Thyroid gland (tissue), 4 donors: ENCODE measurements at regions not wholly inside any gene's neighbourhood (a gene's known extent, or its start where the extent isn't known, plus 50 kb on each side); places are given as distances from the start of the nearest gene placed in this dataset.

Experiments
- DNase-seq, 2 donors: peaks; one replicate each; pipeline ENCODE4 v3.0.0-alpha.2; 2019
- H3K27ac ChIP-seq, 3 donors: fragments of 200-600 bp; sonication (generic); 1 replicate in 2 of 3; 2 replicates in 1 of 3; pipeline ENCODE4 v1.5.1; 2016 to 2019; ENCODE audit warnings: mild to moderate bottlenecking in 1 of 3, moderate library complexity in 1 of 3
- H3K27me3 ChIP-seq: fragments of 200-600 bp; sonication (generic); one replicate; pipeline ENCODE4 v1.5.1; 2019
- H3K36me3 ChIP-seq, 2 donors: fragments of 200-600 bp; sonication (generic); one replicate each; pipeline ENCODE4 v1.5.1; 2016 to 2019
- H3K4me1 ChIP-seq, 2 donors: fragments of 200-600 bp; sonication (generic); one replicate each; pipeline ENCODE4 v1.5.1; 2017 to 2019
- H3K4me3 ChIP-seq, 3 donors: fragments of 200-600 bp; sonication (generic); replicated peaks in 1 of 3; 1 replicate in 2 of 3; 2 replicates in 1 of 3; pipeline ENCODE4 v1.5.1; 2016; ENCODE audit warnings: mild to moderate bottlenecking in 1 of 3
- H3K9me3 ChIP-seq: fragments of 200-600 bp; sonication (generic); one replicate; pipeline ENCODE4 v1.5.1; 2017
- POLR2A ChIP-seq, 2 donors: fragments of 450-650 bp; IDR thresholded peaks; one replicate each; pipeline ENCODE4 v1.6.1; 2017; ENCODE audit warnings: antibody characterized with exemption in 2 of 2, mild to moderate bottlenecking in 2 of 2, moderate library complexity in 1 of 2
- WGBS, 2 donors: methylation state at CpG; one replicate each; pipeline ENCODE4 v1.1.5; 2017; 5-methylcytosine and 5-hydroxymethylcytosine counted together
- intact Hi-C: fragments of 100-400 bp; cut with DNase I; formaldehyde crosslinking; loops from one replicate; pipeline ENCODE4 v1.15.1; 2023
- TF ChIP-seq, protein P1 (sequence below), 6 experiments: fragments of 200-600 bp in 3 of 6; fragments of 450-650 bp in 3 of 6; sonication (generic) in 3 of 6; IDR thresholded peaks; one replicate each; pipeline ENCODE4 v1.5.1; 2016 to 2019; ENCODE audit warnings: antibody characterized with exemption in 6 of 6, mild to moderate bottlenecking in 2 of 6, inconsistent platforms in 1 of 6, moderate library complexity in 1 of 6

DNA sequence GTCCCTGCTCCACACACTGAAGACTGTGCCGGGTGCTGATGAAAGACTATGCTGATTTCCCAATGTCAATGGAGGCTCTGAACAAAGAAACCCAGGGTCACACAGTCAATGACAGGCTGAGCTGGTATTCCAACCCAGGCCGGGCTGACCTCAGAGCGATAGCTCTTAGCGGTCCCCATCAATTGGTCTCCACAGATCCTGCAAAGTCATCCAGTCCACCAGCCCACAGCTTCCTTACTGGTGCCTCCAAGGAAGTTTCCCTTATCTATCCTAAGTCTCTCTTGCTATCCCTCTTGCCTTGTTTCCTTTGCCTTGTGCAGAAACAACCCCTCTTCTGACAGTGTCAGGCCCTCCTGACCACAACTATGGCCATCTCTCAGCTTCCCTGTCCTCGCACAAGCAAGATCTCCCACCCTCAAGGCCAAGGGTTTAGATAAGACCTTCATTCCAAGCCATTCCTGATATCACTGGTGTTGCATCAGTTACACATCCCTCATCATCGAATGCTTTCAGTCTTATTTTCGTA is 52.7 kb upstream of the KSR1 start:
- H3K4me1 ChIP-seq = peaks cover 7 to 8% of the 10 kb centered on the region in 2 donors
- no peak overlapping the region for H3K4me3 ChIP-seq
- intact Hi-C loops = no loop called here
- no peak for TF ChIP-seq POLR2A (IDR thresholded peaks at IDR 0.05)
- TF ChIP-seq, protein P1, sequence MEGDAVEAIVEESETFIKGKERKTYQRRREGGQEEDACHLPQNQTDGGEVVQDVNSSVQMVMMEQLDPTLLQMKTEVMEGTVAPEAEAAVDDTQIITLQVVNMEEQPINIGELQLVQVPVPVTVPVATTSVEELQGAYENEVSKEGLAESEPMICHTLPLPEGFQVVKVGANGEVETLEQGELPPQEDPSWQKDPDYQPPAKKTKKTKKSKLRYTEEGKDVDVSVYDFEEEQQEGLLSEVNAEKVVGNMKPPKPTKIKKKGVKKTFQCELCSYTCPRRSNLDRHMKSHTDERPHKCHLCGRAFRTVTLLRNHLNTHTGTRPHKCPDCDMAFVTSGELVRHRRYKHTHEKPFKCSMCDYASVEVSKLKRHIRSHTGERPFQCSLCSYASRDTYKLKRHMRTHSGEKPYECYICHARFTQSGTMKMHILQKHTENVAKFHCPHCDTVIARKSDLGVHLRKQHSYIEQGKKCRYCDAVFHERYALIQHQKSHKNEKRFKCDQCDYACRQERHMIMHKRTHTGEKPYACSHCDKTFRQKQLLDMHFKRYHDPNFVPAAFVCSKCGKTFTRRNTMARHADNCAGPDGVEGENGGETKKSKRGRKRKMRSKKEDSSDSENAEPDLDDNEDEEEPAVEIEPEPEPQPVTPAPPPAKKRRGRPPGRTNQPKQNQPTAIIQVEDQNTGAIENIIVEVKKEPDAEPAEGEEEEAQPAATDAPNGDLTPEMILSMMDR (IDR thresholded peaks at IDR 0.05) = no peak
- no peak for DNase-seq
- no peaks in the 10 kb centered on the region for H3K9me3 ChIP-seq
- H3K27me3 ChIP-seq = no peaks in the 10 kb centered on the region
- 93% methylated on average over 7 of the region's 7 CpGs for WGBS, 2 donors
- H3K36me3 ChIP-seq = no peaks in the 10 kb centered on the region
- H3K27ac ChIP-seq = no peak overlapping the region

DNA sequence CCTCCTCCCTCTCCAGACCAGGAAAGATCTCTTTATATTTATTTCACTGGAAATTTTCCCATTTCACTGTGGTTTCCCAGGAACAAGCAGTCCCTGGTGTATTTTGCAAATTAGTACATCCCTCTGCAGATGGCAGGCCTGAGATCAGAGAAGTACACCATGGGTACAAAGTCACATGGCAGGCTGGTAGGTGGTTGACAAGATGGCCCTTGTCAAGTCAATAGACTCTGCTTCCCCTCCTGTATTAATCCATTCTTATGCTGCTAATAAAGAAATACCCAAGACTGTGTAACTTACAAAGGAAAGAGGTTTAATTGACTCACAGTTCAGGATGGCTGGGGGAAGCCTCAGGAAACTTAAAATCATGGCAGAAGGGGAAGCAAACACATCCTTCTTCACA is 51.6 kb upstream of the KSR1 start:
- Histone ChIP-seq H3K36me3 (no peaks in the 10 kb centered on the region), H3K4me1 (peaks cover 11 to 16% of the 10 kb centered on the region in 2 donors), H3K4me3 (no peak overlapping the region), H3K27ac (no peak overlapping the region), H3K9me3 (no peaks in the 10 kb centered on the region), H3K27me3 (no peaks in the 10 kb centered on the region)
- intact Hi-C loops = no loop called here
- no peak for DNase-seq
- TF ChIP-seq, protein P1 (IDR thresholded peaks at IDR 0.05) = no peak
- TF ChIP-seq POLR2A (IDR thresholded peaks at IDR 0.05) = no peak
